IMR-90 (cell line): ENCODE measurements at regions not wholly inside any gene's neighbourhood (a gene's known extent, or its start where the extent isn't known, plus 50 kb on each side); places are given as distances from the start of the nearest gene placed in this dataset.

Experiments
- ATAC-seq: fragments of 200-7000 bp; cut with Tn5 transposase; 2 replicates; pipeline ENCODE4 v1.9.1; 2020; ENCODE audit warnings: low read depth, mild to moderate bottlenecking, moderate library complexity
- BruUV-seq: library from RNA; stranded (reverse); fragments of 400-500 nt; replicated peaks from 2 replicates; lab custom pipeline; 2021; lab: Mats Ljungman, UMichigan
- CTCF ChIA-PET: fragments of 300-600 bp; formaldehyde crosslinking; extraction: SDS; loops from one replicate; lab custom pipeline; 2021; ENCODE audit warnings: antibody characterized with exemption; lab: Yijun Ruan, JAX
- POLR2A ChIA-PET: fragments of 300-600 bp; sonication (Branson Sonifier 250); formaldehyde crosslinking; loops from one replicate; lab custom pipeline; 2022; ENCODE audit warnings: antibody characterized with exemption; ENCODE audit not compliant: unreplicated experiment; lab: Charles Lee
- DNase-seq: peaks from one replicate; pipeline ENCODE4 v3.0.0; 2013
- H2AFZ ChIP-seq: replicated peaks from 2 replicates; pipeline ENCODE3; 2013; ENCODE audit warnings: low read length, mild to moderate bottlenecking; ENCODE audit not compliant: poor library complexity
- H2AK5ac ChIP-seq: 2 replicates; pipeline ENCODE4 v1.6.1; 2013; ENCODE audit warnings: low read depth, low read length, inconsistent platforms
- H2AK9ac ChIP-seq: replicated peaks from 2 replicates; pipeline ENCODE3; 2013; ENCODE audit warnings: mild to moderate bottlenecking, low read depth, low read length, moderate library complexity; ENCODE audit not compliant: poor library complexity
- H2BK120ac ChIP-seq: 2 replicates; pipeline ENCODE4 v1.6.1; 2013; ENCODE audit warnings: low read depth, low read length, inconsistent platforms
- H2BK15ac ChIP-seq: 3 replicates; pipeline ENCODE4 v1.6.1; 2013; ENCODE audit warnings: low read depth, low read length, inconsistent platforms
- H2BK20ac ChIP-seq: 2 replicates; pipeline ENCODE4 v1.6.1; 2013; ENCODE audit warnings: low read depth, mild to moderate bottlenecking, inconsistent platforms, low read length, moderate library complexity
- H2BK5ac ChIP-seq: 2 replicates; pipeline ENCODE4 v1.6.1; 2013; ENCODE audit warnings: mild to moderate bottlenecking, low read depth, low read length, inconsistent platforms; ENCODE audit not compliant: poor library complexity, severe bottlenecking
- H3K14ac ChIP-seq: replicated peaks from 2 replicates; pipeline ENCODE4 v1.6.1; 2013; ENCODE audit warnings: low read depth, low read length, inconsistent platforms
- H3K18ac ChIP-seq: 2 replicates; pipeline ENCODE4 v1.6.1; 2013; ENCODE audit warnings: low read depth, low read length, control low read depth
- H3K23ac ChIP-seq: 2 replicates; pipeline ENCODE4 v1.6.1; 2013; ENCODE audit warnings: low read depth, low read length, inconsistent platforms
- H3K27ac ChIP-seq: 2 replicates; pipeline ENCODE4 v1.5.1; 2013; ENCODE audit warnings: mild to moderate bottlenecking, control low read depth, low read length; ENCODE audit not compliant: insufficient read depth
- H3K27me3 ChIP-seq: 2 replicates; pipeline ENCODE4 v1.6.1; 2013; ENCODE audit warnings: low read length; ENCODE audit not compliant: control insufficient read depth, insufficient read depth
- H3K36me3 ChIP-seq: 2 replicates; pipeline ENCODE4 v1.6.1; 2013; ENCODE audit warnings: low read length, mixed read lengths; ENCODE audit not compliant: control insufficient read depth, insufficient read depth
- H3K4ac ChIP-seq: 2 replicates; pipeline ENCODE4 v1.6.1; 2013; ENCODE audit warnings: low read depth, low read length, inconsistent platforms
- H3K4me1 ChIP-seq: 2 replicates; pipeline ENCODE4 v1.6.1; 2013; ENCODE audit warnings: low read length, mixed read lengths; ENCODE audit not compliant: control insufficient read depth, insufficient read depth
- H3K4me2 ChIP-seq: 2 replicates; pipeline ENCODE4 v1.6.1; 2013; ENCODE audit warnings: low read depth, mild to moderate bottlenecking, control low read depth, low read length, moderate library complexity
- H3K4me3 ChIP-seq: 2 replicates; pipeline ENCODE4 v1.5.1; 2013; ENCODE audit warnings: low read depth, mild to moderate bottlenecking, control low read depth, low read length, moderate library complexity; ENCODE audit not compliant: insufficient read depth
- H3K56ac ChIP-seq: 2 replicates; pipeline ENCODE4 v1.6.1; 2013; ENCODE audit warnings: low read length, inconsistent platforms; ENCODE audit not compliant: insufficient read depth; ENCODE audit errors: extremely low read depth
- H3K79me1 ChIP-seq, 2 experiments: 2 replicates each; pipeline ENCODE4 v1.6.1; 2013; ENCODE audit warnings: low read length in 2 of 2, inconsistent platforms in 1 of 2, low read depth in 1 of 2
- H3K9ac ChIP-seq: 2 replicates; pipeline ENCODE4 v1.6.1; 2013; ENCODE audit warnings: low read depth, low read length, control low read depth
- H3K9me1 ChIP-seq: 2 replicates; pipeline ENCODE4 v1.6.1; 2013; ENCODE audit warnings: low read length, inconsistent platforms; ENCODE audit not compliant: insufficient read depth
- H3K9me3 ChIP-seq: 2 replicates; pipeline ENCODE4 v1.6.1; 2013; ENCODE audit warnings: low read length; ENCODE audit not compliant: control insufficient read depth, insufficient read depth
- H4K20me1 ChIP-seq: 2 replicates; pipeline ENCODE4 v1.6.1; 2013; ENCODE audit warnings: low read length, inconsistent platforms; ENCODE audit not compliant: insufficient read depth
- H4K5ac ChIP-seq: 2 replicates; pipeline ENCODE4 v1.6.1; 2013; ENCODE audit warnings: mild to moderate bottlenecking, low read depth, low read length, control low read depth
- H4K8ac ChIP-seq, 2 experiments: 2 replicates each; pipeline ENCODE4 v1.6.1; 2013; ENCODE audit warnings: low read depth in 2 of 2, low read length in 2 of 2, control low read depth in 1 of 2, inconsistent platforms in 1 of 2
- H4K91ac ChIP-seq: 2 replicates; pipeline ENCODE4 v1.6.1; 2013; ENCODE audit warnings: low read depth, low read length, inconsistent platforms; ENCODE audit not compliant: insufficient read depth
- BHLHE40 ChIP-seq: fragments of 150-350 bp; IDR thresholded peaks from 2 replicates; pipeline ENCODE4 v1.6.1; 2016; ENCODE audit warnings: mild to moderate bottlenecking, low read depth, low read length
- ELK1 ChIP-seq: fragments of 150-350 bp; IDR thresholded peaks from 2 replicates; pipeline ENCODE4 v1.6.1; 2016; ENCODE audit warnings: low read depth, mild to moderate bottlenecking, low read length, moderate library complexity, borderline replicate concordance
- MXI1 ChIP-seq: IDR thresholded peaks from 2 replicates; pipeline ENCODE4 v1.6.1; 2012; ENCODE audit warnings: low read depth, mild to moderate bottlenecking, low read length, moderate library complexity, borderline replicate concordance
- POLR2A ChIP-seq: IDR thresholded peaks from 2 replicates; pipeline ENCODE4 v1.6.1; 2012; ENCODE audit warnings: mild to moderate bottlenecking, low read depth, low read length
- RFX5 ChIP-seq: IDR thresholded peaks from 2 replicates; pipeline ENCODE4 v1.8.0; 2012; ENCODE audit warnings: low read depth, mild to moderate bottlenecking, low read length, moderate library complexity
- SMC3 ChIP-seq: fragments of 150-350 bp; IDR thresholded peaks from 2 replicates; pipeline ENCODE4 v1.6.1; 2016; ENCODE audit warnings: low read depth, mild to moderate bottlenecking, antibody characterized with exemption, low read length, moderate library complexity
- WGBS, 2 experiments: methylation state at CpG; one replicate each; pipeline versions ENCODE4 v1.1.5 to v1.1.7; 2013; ENCODE audit warnings: missing lambda C conversion rate in 2 of 2; ENCODE audit not compliant: insufficient read length in 1 of 2; ENCODE audit errors: extremely low coverage in 2 of 2; 5-methylcytosine and 5-hydroxymethylcytosine counted together
- dilution Hi-C: fragments of 300-500 bp; cut with HindIII; formaldehyde crosslinking; loops from one replicate; pipeline ENCODE4 v1.14.3; 2018; ENCODE audit warnings: low sequenced_read_pairs; ENCODE audit not compliant: unreplicated experiment
- in situ Hi-C: fragments of 300-500 bp; cut with MboI; formaldehyde crosslinking; loops from 3 replicates; pipeline ENCODE4 v1.14.3; 2019; ENCODE audit warnings: low sequenced_read_pairs, inconsistent platforms, mixed read lengths
- intact Hi-C: fragments of 100-400 bp; cut with micrococcal nuclease; formaldehyde crosslinking; loops from 2 replicates; pipeline ENCODE4 v1.10.0; 2022
- TF ChIP-seq, protein P1 (sequence below): fragments of 150-350 bp; IDR thresholded peaks from 2 replicates; pipeline ENCODE4 v1.6.1; 2017; ENCODE audit warnings: mild to moderate bottlenecking, antibody characterized with exemption, low read length, low read depth
- TF ChIP-seq, protein P2 (sequence below): conservative IDR thresholded peaks from 2 replicates; pipeline ENCODE4 v1.5.1; 2012; ENCODE audit warnings: mild to moderate bottlenecking, low read depth, low read length, improper control_type of control experiment

GRCh38 chr3:95352471-95352870, 1289.6 kb downstream of the NSUN3 start:
- ChIA-PET POLR2A (no interaction called here), CTCF (no interaction called here)
- Histone ChIP-seq H2AFZ (no peak overlapping the region), H4K20me1 (no peaks in the 10 kb centered on the region), H4K8ac (no peak overlapping the region), H2AK9ac (no peak overlapping the region), H3K4me1 (no peaks in the 10 kb centered on the region), H4K91ac (no peak overlapping the region), H3K9ac (no peak overlapping the region), H3K4me2 (no peak overlapping the region), H3K9me1 (no peaks in the 10 kb centered on the region), H3K18ac (no peak overlapping the region), H3K4me3 (no peak overlapping the region), H2BK120ac (no peak overlapping the region), H2AK5ac (no peak overlapping the region), H3K27ac (no peak overlapping the region), H3K36me3 (no peaks in the 10 kb centered on the region), H2BK20ac (no peak overlapping the region), H3K56ac (no peak overlapping the region), H3K14ac (no peak overlapping the region), H2BK15ac (no peak overlapping the region), H3K9me3 (peaks cover 6% of the 10 kb centered on the region), H4K5ac (no peak overlapping the region), H2BK5ac (no peak overlapping the region), H3K23ac (no peak overlapping the region), H3K79me1 (no peaks in the 10 kb centered on the region), H3K4ac (no peak overlapping the region), H3K27me3 (no peaks in the 10 kb centered on the region)
- no peak for ATAC-seq
- no peak for DNase-seq
- dilution Hi-C loops (no loop called here), in situ Hi-C loops (no loop called here), intact Hi-C loops (no loop called here)
- TF ChIP-seq, protein P1, sequence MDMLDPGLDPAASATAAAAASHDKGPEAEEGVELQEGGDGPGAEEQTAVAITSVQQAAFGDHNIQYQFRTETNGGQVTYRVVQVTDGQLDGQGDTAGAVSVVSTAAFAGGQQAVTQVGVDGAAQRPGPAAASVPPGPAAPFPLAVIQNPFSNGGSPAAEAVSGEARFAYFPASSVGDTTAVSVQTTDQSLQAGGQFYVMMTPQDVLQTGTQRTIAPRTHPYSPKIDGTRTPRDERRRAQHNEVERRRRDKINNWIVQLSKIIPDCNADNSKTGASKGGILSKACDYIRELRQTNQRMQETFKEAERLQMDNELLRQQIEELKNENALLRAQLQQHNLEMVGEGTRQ, result no peak
- no peak for TF ChIP-seq RFX5
- TF ChIP-seq SMC3, result no peak
- TF ChIP-seq, protein P2, sequence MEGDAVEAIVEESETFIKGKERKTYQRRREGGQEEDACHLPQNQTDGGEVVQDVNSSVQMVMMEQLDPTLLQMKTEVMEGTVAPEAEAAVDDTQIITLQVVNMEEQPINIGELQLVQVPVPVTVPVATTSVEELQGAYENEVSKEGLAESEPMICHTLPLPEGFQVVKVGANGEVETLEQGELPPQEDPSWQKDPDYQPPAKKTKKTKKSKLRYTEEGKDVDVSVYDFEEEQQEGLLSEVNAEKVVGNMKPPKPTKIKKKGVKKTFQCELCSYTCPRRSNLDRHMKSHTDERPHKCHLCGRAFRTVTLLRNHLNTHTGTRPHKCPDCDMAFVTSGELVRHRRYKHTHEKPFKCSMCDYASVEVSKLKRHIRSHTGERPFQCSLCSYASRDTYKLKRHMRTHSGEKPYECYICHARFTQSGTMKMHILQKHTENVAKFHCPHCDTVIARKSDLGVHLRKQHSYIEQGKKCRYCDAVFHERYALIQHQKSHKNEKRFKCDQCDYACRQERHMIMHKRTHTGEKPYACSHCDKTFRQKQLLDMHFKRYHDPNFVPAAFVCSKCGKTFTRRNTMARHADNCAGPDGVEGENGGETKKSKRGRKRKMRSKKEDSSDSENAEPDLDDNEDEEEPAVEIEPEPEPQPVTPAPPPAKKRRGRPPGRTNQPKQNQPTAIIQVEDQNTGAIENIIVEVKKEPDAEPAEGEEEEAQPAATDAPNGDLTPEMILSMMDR, result no peak
- TF ChIP-seq POLR2A, result no peak
- no peak for TF ChIP-seq BHLHE40
- no peak for TF ChIP-seq MXI1
- no peak for TF ChIP-seq ELK1
- no TSS peak for BruUV-seq
- WGBS, 2 experiments, result no CpG with 5 or more reads among the region's 1 CpG
